ENCODE measurements at regions not wholly inside any gene's neighbourhood (a gene's known extent, or its start where the extent isn't known, plus 50 kb on each side); places are given as distances from the start of the nearest gene placed in this dataset.

- no peak overlapping the region for H3K4me3 ChIP-seq (ENCODE audit: low read depth, low read length)
- H3K27ac Mint-ChIP-seq (ENCODE audit: unreplicated experiment) = no peak overlapping the region
- no peaks in the 10 kb centered on the region for H3K4me1 Mint-ChIP-seq (ENCODE audit: low read depth, unreplicated experiment)
- no peak overlapping the region for H3K4me3 Mint-ChIP-seq (ENCODE audit: unreplicated experiment)
- intact Hi-C loops (cut with micrococcal nuclease; ENCODE audit: unreplicated experiment) = no loop called here
- no TSS peak for BruUV-seq (replicated peaks)
- H3K9me3 Mint-ChIP-seq (ENCODE audit: unreplicated experiment) = peaks cover 12% of the 10 kb centered on the region
- H3K4me1 ChIP-seq = no peaks in the 10 kb centered on the region
- ChIA-PET CTCF (no interaction called here), POLR2A (no interaction called here)
- no peaks in the 10 kb centered on the region for H3K9me3 ChIP-seq
- H3K36me3 Mint-ChIP-seq (ENCODE audit: insufficient read depth, unreplicated experiment) = no peaks in the 10 kb centered on the region
- peaks cover 3% of the 10 kb centered on the region for H3K27me3 Mint-ChIP-seq (ENCODE audit: insufficient read depth, unreplicated experiment)
- DNase-seq = no peak
- no peaks in the 10 kb centered on the region for H3K27me3 ChIP-seq (replicated peaks; ENCODE audit: control insufficient read depth, insufficient read depth, low read length)
- TF ChIP-seq, protein P1, sequence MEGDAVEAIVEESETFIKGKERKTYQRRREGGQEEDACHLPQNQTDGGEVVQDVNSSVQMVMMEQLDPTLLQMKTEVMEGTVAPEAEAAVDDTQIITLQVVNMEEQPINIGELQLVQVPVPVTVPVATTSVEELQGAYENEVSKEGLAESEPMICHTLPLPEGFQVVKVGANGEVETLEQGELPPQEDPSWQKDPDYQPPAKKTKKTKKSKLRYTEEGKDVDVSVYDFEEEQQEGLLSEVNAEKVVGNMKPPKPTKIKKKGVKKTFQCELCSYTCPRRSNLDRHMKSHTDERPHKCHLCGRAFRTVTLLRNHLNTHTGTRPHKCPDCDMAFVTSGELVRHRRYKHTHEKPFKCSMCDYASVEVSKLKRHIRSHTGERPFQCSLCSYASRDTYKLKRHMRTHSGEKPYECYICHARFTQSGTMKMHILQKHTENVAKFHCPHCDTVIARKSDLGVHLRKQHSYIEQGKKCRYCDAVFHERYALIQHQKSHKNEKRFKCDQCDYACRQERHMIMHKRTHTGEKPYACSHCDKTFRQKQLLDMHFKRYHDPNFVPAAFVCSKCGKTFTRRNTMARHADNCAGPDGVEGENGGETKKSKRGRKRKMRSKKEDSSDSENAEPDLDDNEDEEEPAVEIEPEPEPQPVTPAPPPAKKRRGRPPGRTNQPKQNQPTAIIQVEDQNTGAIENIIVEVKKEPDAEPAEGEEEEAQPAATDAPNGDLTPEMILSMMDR (IDR thresholded peaks at IDR 0.05; ENCODE audit: insufficient read depth in 1 of 2, low read depth in 1 of 2, low read length in 1 of 2, severe bottlenecking in 1 of 2, unreplicated experiment in 1 of 2) = no peak
- H3K36me3 ChIP-seq (ENCODE audit: control insufficient read depth, insufficient read depth, low read length) = no peaks in the 10 kb centered on the region
Observed at GRCh38 chr16:16904601-16905000, 525.7 kb downstream of the NPIPA7 start.

- Histone ChIP-seq H3K36me3 (ENCODE audit: control insufficient read depth, insufficient read depth, low read length) (no peaks in the 10 kb centered on the region), H3K27me3 (replicated peaks; ENCODE audit: control insufficient read depth, insufficient read depth, low read length) (no peaks in the 10 kb centered on the region), H3K4me3 (ENCODE audit: low read depth, low read length) (no peak overlapping the region), H3K4me1 (no peaks in the 10 kb centered on the region), H3K9me3 (no peaks in the 10 kb centered on the region)
- no peak for DNase-seq
- ChIA-PET CTCF (no interaction called here), POLR2A (no interaction called here)
- Mint-ChIP-seq H3K4me1 (ENCODE audit: low read depth, unreplicated experiment) (no peaks in the 10 kb centered on the region), H3K36me3 (ENCODE audit: insufficient read depth, unreplicated experiment) (no peaks in the 10 kb centered on the region), H3K4me3 (ENCODE audit: unreplicated experiment) (no peak overlapping the region), H3K27ac (ENCODE audit: unreplicated experiment) (no peak overlapping the region), H3K9me3 (ENCODE audit: unreplicated experiment) (no peaks in the 10 kb centered on the region), H3K27me3 (ENCODE audit: insufficient read depth, unreplicated experiment) (peaks cover 3% of the 10 kb centered on the region)
- BruUV-seq (replicated peaks) = no TSS peak
- intact Hi-C loops (cut with micrococcal nuclease; ENCODE audit: unreplicated experiment) = no loop called here
- TF ChIP-seq, protein P1 (IDR thresholded peaks at IDR 0.05; ENCODE audit: insufficient read depth in 1 of 2, low read depth in 1 of 2, low read length in 1 of 2, severe bottlenecking in 1 of 2, unreplicated experiment in 1 of 2) = no peak
Observed at GRCh38 chr16:16905850-16906249, 526.9 kb downstream of the NPIPA7 start.

DNA sequence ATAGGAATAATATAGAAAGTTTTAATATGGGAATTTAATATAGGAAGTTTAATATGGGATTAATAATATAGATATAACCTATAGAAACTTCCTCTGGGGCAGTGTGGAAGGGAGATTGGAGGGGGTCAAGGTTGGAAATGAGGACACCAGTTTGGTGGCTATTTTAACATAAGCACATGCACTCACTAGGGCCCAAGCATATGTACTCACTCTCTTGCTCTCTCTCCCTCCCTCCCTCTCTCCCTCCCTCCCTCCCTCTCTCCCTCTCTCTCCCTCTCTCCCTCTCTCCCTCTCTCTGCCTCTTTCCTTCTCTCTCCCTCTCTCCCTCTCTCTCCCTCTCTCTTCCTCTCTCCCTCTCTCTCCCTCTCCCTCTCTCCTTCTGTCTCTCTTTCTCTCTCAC lies 528.1 kb downstream of the NPIPA7 start:
- intact Hi-C loops (cut with micrococcal nuclease; ENCODE audit: unreplicated experiment) = no loop called here
- Mint-ChIP-seq H3K4me1 (ENCODE audit: low read depth, unreplicated experiment) (no peaks in the 10 kb centered on the region), H3K27me3 (ENCODE audit: insufficient read depth, unreplicated experiment) (peaks cover 3% of the 10 kb centered on the region), H3K36me3 (ENCODE audit: insufficient read depth, unreplicated experiment) (no peaks in the 10 kb centered on the region), H3K4me3 (ENCODE audit: unreplicated experiment) (no peak overlapping the region), H3K27ac (ENCODE audit: unreplicated experiment) (no peak overlapping the region), H3K9me3 (ENCODE audit: unreplicated experiment) (no peaks in the 10 kb centered on the region)
- BruUV-seq (replicated peaks) = no TSS peak
- CTCF ChIA-PET = no interaction called here
- H3K27me3 ChIP-seq (replicated peaks; ENCODE audit: control insufficient read depth, insufficient read depth, low read length) = no peaks in the 10 kb centered on the region
- POLR2A ChIA-PET = no interaction called here
- H3K4me1 ChIP-seq = no peaks in the 10 kb centered on the region
- no peak overlapping the region for H3K4me3 ChIP-seq (ENCODE audit: low read depth, low read length)
- no peak for DNase-seq
- TF ChIP-seq, protein P1 (IDR thresholded peaks at IDR 0.05; ENCODE audit: insufficient read depth in 1 of 2, low read depth in 1 of 2, low read length in 1 of 2, severe bottlenecking in 1 of 2, unreplicated experiment in 1 of 2) = no peak
- no peaks in the 10 kb centered on the region for H3K9me3 ChIP-seq
- H3K36me3 ChIP-seq (ENCODE audit: control insufficient read depth, insufficient read depth, low read length) = no peaks in the 10 kb centered on the region
